HCEC 1CT (cell line): ENCODE measurements at regions not wholly inside any gene's neighbourhood (a gene's known extent, or its start where the extent isn't known, plus 50 kb on each side); places are given as distances from the start of the nearest gene placed in this dataset.

Experiments
- DNase-seq: peaks from one replicate; pipeline ENCODE4 v3.0.0-alpha.2; 2017

DNA sequence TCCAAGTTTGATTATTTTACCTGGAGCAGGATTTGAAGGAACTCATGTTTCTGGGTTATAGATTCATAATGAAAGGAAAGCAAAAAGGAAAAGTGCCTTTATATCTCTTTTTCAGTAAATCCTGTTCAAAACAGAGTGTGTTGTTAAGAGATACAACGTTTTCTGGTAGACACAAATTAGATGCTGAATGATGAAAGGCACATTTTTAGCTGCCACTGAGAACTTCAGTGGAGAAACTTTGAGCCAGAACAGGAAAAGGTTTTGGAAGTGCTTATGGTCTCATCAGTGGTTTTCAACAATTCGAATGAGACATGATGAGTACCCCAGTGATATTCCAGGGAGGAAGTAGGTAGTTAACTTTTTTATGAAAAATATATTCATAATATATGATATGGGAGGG lies 338.0 kb upstream of the C1orf87 start:
- DNase-seq, result no peak

DNA sequence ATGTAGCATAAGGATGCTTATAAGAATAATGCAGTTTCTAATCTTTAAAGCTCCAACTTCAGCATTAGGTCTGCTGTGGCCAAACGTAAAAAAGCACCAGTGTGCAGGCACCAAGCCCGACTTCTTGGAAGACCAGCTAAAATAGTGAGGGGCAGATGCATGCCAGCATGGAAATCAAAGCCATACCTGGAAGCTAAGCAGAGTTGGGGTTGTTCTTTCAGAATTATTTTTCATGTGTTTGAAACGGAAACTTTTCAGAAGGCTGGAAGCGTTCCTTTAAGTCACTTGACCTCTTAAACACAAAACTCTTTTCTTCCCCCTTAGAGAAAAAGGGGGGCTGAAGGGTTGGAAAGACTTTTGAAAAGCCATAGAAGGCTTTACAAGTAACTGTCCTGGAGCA lies 329.2 kb upstream of the C1orf87 start:
- DNase-seq, result no peak

DNA sequence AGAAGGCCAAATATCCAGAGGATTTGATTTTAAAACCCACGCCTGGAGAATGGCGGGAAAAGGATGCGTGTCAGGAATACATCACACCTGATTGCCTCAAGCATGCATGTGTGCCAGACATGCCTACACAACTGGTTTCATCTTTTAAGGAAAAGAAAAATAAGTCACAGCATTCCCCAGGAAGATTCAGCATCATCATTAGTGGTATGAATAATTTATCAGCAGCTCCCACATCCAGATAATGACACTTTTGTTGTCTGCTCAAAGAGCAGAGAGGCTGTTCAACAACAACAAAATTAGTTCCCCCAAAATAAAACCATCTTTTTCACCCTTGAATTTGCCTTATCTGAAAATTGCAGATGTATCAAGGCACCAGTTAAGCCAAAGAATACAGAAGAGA lies 328.6 kb upstream of the C1orf87 start:
- no peak for DNase-seq

- DNase-seq, result no peak
Measured at GRCh38 chr1:60394436-60394835, 320.9 kb upstream of the C1orf87 start.

- no peak for DNase-seq
Measured at GRCh38 chr1:60390593-60391282, 317.2 kb upstream of the C1orf87 start.

DNA sequence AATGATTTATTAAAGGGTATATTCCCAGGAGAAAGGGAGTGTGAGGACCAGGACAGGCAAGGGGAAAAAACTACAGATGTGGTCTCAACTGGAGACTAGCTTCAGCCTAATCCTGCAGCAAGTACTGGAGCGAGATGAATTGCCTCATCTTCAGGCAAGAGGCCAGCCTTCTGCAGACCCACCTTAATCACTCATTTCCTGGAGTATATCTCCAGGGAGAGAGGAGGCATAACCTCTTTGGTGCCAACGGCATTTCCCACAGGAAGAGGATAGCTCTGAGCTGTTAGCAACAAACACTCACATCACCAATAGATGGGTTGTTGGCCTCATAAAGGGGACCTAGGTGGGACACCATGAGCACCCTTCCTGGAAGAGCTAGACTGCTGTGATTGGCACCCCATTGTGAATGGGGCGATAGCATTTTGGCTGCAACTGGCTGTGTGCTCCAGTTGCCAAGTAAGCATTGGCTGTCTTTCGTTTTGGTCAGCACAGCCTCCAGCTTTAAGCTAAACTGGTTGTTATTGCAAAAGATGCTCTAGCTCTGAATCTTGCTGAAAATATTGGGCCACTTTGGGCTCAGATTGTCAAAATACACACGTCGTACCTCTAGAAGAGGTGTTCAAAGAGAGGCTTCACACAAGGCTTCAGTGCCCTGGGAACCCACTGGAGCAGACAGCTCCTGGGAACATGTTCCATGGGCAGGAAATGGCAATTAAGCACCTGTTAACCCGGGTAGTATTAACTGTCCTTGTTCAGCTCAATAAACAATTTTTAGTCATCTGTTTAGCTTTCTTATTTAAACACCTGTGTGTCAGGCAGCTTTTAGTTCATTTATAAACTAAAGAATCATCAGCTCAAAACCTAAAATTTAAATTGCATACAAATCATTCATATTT lies 314.8 kb upstream of the C1orf87 start:
- DNase-seq, result no peak

DNA sequence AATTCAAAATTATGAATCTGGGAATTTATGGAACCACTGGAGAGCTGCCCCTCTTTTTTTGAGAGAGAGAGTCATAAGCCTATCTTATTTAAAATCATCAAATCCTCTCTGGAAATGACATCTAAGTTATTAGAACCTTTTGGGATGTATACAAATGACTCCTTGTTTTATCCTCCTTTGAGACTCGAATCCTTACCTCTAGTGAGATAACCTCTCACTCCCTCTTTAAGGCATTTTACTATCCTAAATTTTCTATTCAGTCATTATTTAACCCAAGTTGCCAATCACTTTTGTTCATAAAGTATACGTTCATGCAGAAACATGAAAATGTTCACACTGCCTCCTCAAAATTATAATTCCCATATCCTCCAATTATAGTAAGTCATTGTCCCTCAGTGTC lies 313.6 kb upstream of the C1orf87 start:
- DNase-seq, result no peak

DNA sequence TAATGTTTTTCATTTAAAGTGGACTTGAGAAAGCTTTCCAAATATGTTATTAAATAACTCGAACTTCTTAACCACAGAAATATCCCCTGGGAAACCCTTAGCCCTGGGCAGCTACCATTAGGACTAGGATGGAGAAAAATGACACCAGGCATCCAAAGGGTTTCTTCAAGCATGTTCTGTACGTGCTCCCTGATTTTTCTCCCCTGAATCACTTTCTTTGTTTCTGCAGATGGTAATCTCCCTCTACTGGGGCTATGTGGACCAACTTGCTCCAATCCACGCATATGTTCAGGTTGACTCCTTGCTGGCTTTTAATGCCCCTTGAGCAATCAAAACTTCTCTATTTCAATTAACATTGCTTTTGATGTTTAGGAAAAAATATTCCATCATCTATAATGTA lies 312.7 kb upstream of the C1orf87 start:
- DNase-seq, result no peak

DNA sequence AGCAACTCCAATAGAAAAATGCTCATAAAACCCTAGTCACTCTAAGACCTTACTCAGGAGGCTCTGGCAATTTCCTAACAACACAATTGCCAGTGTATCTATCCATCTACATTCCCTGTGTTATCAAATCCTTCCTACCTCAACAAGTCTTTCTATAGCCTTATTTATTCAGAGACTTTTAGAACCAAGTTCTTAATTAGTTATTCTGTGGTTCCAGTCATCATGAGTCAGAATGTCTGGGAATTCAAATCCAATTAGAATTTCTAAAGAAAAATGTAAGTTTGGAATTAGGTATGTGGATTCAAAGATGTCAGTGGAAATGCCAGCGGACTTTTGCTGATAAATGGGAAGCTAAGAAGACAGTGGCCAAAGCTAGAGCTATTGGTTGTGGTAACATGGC lies 302.6 kb upstream of the C1orf87 start:
- no peak for DNase-seq

GRCh38 chr1:60374537-60374936 lies 301.0 kb upstream of the C1orf87 start:
- DNase-seq, result no peak

GRCh38 chr1:60367532-60367931 lies 294.0 kb upstream of the C1orf87 start:
- DNase-seq, result no peak

- DNase-seq, result no peak
Measured at GRCh38 chr1:60359431-60359830, 285.9 kb upstream of the C1orf87 start.

DNA sequence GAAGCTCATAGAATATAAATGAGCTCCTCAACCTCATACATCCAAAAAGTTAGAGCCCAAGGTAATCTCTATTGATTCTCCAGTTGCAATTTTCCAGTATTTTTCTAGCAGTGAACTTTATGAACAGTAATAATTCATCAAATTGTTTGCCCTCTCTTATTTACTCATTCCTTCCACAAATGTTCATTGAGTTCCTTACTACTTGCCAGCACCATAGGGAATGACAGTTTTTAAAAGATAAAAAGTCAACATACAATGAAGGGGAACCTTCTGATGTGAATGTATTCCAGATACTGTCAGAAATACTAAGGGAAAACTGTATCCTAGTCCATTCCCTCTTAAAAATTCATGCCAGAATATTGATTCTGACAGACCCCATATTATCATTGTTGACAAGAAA lies 277.0 kb upstream of the C1orf87 start:
- no peak for DNase-seq

- no peak for DNase-seq
Measured at GRCh38 chr1:60348884-60349283, 275.3 kb upstream of the C1orf87 start.

DNA sequence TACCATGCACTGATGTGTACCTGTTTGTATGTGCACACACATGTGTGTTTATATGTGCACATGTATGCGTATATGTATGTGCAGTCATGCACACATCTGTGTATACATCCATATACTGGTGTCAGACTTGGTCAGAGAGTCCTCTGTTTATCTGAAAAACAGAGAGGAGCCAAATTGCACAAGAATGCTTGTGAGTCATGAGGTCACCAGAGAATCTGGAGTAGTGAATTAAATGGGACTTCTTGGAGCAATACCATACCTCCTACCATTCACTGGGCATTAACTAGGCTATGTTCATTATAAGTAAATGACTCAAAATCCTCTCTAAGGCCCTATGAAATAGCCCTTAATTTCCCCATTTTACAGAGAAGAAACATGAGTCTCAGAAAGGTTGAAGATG lies 272.1 kb upstream of the C1orf87 start:
- no peak for DNase-seq

DNA sequence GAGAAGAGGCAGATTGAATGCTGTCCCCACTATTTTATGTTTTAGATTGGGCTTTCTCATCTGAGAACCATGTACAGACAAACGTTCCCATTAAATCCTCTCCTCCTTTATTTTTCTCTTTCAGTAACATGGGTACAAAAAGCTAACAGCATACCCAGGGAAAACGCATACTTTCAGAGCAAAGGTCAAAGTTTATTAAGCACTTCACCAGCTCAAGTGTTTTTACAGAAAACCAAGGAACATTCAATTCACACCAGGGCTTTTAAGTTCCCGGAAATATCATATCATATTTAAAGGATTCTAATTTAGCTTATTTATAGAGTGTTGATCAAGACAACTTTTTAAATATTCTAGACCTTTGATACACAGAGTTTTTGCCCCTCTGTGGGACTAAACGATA lies 271.5 kb upstream of the C1orf87 start:
- DNase-seq, result no peak

DNA sequence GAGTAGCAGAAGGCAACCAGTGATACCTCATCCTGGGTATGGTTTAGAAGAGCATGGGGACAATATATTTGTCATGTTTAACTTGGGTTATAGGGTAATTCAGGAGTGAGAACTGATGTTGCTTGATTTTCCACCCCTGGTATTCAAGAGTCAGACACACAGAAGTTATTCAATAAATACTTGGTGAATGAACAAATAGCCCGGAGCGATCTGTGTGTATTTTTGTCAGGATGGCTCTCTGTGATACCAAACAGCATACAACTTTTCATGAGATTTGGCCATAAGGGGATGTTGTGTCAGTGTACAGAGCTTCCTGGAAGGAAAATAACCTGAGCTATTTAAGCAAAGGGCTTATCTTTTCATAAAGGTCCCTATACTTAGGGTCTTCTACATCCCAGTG lies 270.2 kb upstream of the C1orf87 start:
- no peak for DNase-seq

- DNase-seq, result no peak
Measured at GRCh38 chr1:60342569-60342968, 269.0 kb upstream of the C1orf87 start.

DNA sequence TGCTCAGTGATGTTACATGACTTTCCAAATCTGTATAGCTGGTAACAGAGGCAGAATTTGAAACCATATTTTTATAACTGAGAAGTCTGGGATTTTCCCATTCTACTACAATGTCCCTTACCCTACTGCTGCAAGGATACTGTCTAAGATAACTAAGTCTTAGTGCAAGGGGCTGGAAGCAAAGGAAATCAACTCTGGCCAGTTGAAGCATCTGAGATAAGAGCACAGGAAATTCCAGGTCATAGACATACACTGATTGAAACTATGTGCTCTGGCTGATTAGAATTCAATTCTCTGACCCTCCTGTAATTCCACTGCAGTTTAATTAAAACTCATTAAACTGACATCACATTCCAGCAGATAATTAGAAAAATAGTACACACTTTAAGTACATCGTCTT lies 267.7 kb upstream of the C1orf87 start:
- no peak for DNase-seq

DNA sequence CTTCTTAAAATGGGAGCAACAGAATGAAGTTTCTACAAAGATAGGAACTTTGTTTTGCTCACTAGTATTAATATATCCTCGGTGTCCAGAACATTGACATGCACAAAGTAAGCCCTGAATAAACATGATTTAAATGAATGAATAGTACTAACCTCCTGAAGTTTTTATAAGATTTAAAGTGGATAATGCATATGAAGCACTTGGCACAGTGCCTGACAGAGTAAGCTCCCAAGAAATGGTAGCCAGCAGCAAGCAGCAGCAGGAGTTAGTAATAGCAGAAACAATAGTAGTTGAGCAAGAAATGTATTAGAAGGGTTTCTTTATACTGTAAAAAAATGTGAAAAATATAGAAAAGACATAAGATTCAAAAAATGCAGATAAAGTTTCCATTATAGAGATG lies 258.1 kb upstream of the C1orf87 start:
- DNase-seq, result no peak

- DNase-seq, result no peak
Measured at GRCh38 chr1:60329651-60330050, 256.1 kb upstream of the C1orf87 start.

DNA sequence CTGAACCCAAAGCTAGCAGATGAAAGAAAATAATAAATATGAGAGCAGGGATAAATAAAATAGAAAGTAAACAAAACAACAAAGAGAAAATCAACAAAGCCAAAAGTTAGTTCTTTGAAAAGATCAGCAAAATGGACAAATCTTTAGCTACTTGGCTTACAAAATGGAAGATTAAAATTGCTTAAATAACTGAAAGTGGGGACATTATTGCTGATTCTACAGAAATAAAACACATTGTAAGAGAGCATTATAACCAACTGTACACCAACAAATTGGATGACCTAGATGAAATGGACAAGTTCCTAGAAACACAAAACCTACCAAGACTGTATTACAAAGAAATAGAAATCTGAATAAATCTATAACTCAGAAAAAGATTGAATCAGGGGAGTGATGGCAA lies 238.3 kb upstream of the C1orf87 start:
- no peak for DNase-seq

GRCh38 chr1:60299581-60299980 lies 226.0 kb upstream of the C1orf87 start:
- no peak for DNase-seq

DNA sequence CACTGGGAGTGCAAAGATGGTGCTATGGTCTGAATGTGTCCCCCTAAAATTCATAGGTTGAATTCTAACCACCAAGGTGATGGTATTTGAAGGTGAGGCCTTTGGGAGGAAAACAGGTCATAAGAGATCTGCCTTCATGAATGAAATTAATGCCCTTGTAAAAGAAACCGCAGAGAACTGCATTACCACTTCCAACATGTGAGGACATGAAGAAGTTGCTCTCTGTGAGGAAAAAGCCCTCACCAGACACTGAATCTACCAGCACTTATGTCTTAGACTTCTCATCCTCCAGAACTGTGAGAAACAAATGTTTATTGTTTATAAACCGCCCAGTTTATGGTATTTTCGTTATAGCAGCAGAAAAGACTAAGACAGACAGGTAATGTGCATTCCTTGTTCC lies 224.7 kb upstream of the C1orf87 start:
- no peak for DNase-seq

GRCh38 chr1:60296794-60297193 lies 223.2 kb upstream of the C1orf87 start:
- DNase-seq, result no peak
